Chondrocyte (in vitro differentiated cells): ENCODE measurements at regions not wholly inside any gene's neighbourhood (a gene's known extent, or its start where the extent isn't known, plus 50 kb on each side); places are given as distances from the start of the nearest gene placed in this dataset.
"Not testable (repeated sequence)": the region's sequence is repeated elsewhere in the genome, so short reads cannot be mapped to it uniquely, and the experiment has no call there.

Experiments
- DNase-seq: peaks from one replicate; pipeline ENCODE4 v3.0.0; 2021; ENCODE audit warnings: mixed read lengths, low spot score
- H3K27ac Mint-ChIP-seq: one replicate; pipeline ENCODE4 v1.8.0; 2021; ENCODE audit warnings: mild to moderate bottlenecking, moderate library complexity, mixed read lengths; ENCODE audit not compliant: unreplicated experiment
- H3K27me3 Mint-ChIP-seq: 2 replicates; pipeline ENCODE4 v1.8.0; 2021; ENCODE audit warnings: low read depth, mixed read lengths
- H3K36me3 Mint-ChIP-seq: 2 replicates; pipeline ENCODE4 v1.8.0; 2021; ENCODE audit warnings: low read depth, mixed read lengths
- H3K4me1 Mint-ChIP-seq: 2 replicates; pipeline ENCODE4 v1.8.0; 2021; ENCODE audit warnings: low read depth, mild to moderate bottlenecking, mixed read lengths
- H3K4me3 Mint-ChIP-seq: one replicate; pipeline ENCODE4 v1.8.0; 2021; ENCODE audit warnings: mild to moderate bottlenecking, moderate library complexity, mixed read lengths; ENCODE audit not compliant: unreplicated experiment
- H3K9me3 Mint-ChIP-seq: 2 replicates; pipeline ENCODE4 v1.8.0; 2021; ENCODE audit warnings: low read depth, mixed read lengths
- TF ChIP-seq, protein P1 (sequence below): fragments of 200-600 bp; sonication (generic); IDR thresholded peaks from 2 replicates; pipeline ENCODE4 v1.5.0; 2021; ENCODE audit warnings: antibody characterized with exemption, mild to moderate bottlenecking, moderate library complexity

DNA sequence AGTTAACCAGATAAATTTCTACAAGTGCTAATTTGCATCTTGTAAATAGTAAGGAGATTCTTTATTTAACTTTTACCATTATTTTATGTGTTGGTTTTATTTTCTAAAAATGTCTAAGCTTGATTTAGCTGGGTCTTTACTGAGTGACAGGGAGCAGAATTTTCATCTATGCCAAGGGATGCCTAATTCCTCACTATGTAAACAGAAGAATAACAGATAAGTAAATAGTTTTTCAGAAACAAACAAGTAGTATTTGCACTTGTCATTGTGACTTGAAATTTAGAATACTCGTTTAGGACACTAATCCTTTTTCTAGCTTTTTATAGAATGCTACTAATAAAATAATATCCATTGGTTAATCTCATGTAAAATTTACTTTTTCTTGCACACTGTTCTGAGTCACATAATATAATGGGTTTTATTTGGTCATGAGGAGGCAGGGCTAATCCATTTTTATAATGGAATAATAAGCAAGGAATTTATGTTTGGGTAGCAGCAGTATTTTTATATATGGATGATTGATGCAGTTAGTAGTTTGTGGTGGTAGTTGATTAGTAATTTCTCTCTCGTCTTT lies 746.5 kb downstream of the SLC6A15 start:
- Mint-ChIP-seq H3K36me3 (no peaks in the 10 kb centered on the region), H3K27ac (no peak overlapping the region), H3K4me3 (no peak overlapping the region), H3K4me1 (no peaks in the 10 kb centered on the region), H3K9me3 (no peaks in the 10 kb centered on the region), H3K27me3 (no peaks in the 10 kb centered on the region)
- DNase-seq = no peak
- TF ChIP-seq, protein P1, sequence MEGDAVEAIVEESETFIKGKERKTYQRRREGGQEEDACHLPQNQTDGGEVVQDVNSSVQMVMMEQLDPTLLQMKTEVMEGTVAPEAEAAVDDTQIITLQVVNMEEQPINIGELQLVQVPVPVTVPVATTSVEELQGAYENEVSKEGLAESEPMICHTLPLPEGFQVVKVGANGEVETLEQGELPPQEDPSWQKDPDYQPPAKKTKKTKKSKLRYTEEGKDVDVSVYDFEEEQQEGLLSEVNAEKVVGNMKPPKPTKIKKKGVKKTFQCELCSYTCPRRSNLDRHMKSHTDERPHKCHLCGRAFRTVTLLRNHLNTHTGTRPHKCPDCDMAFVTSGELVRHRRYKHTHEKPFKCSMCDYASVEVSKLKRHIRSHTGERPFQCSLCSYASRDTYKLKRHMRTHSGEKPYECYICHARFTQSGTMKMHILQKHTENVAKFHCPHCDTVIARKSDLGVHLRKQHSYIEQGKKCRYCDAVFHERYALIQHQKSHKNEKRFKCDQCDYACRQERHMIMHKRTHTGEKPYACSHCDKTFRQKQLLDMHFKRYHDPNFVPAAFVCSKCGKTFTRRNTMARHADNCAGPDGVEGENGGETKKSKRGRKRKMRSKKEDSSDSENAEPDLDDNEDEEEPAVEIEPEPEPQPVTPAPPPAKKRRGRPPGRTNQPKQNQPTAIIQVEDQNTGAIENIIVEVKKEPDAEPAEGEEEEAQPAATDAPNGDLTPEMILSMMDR = no peak

DNA sequence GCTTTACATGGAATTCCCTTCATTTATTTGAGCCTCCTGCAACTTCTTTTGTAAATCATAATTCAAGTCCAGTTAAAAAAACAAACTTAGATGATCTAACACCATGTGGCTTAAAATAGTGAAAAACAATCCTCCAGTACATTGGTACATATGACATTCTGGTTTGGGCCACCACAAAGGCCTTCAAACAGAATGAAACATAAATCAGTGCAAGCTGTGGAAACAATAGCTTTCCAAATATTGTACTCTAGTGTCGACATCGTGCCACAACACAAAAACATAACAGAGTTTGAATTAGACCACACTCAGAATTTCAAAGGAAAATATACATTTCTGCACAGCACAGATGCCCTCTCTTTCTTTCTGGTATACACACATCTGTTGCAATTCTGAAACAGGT lies 751.3 kb downstream of the SLC6A15 start:
- H3K4me1 Mint-ChIP-seq = no peaks in the 10 kb centered on the region
- TF ChIP-seq, protein P1 = no peak
- H3K36me3 Mint-ChIP-seq = no peaks in the 10 kb centered on the region
- no peaks in the 10 kb centered on the region for H3K9me3 Mint-ChIP-seq
- H3K27ac Mint-ChIP-seq = no peak overlapping the region
- no peak overlapping the region for H3K4me3 Mint-ChIP-seq
- DNase-seq = no peak
- no peaks in the 10 kb centered on the region for H3K27me3 Mint-ChIP-seq

DNA sequence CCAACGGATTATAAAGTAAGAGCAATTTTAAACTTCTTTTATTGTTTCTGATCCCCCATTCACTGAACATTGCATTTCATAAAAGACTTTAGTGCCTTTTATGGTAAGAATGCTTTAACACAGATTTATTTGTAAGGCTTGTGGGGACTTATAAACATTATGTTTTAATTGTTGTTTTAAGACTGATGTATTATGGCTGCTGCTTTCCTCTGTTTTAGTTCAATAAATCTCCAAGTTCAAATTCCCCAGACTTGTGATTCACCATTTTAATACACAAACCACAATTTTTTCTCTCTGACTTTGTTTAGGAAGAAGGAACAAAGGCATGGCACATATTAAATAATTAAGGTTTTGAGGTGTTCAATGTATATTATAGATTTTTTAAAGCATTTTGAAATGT lies 753.3 kb downstream of the SLC6A15 start:
- no peaks in the 10 kb centered on the region for H3K9me3 Mint-ChIP-seq
- TF ChIP-seq, protein P1 = no peak
- no peaks in the 10 kb centered on the region for H3K4me1 Mint-ChIP-seq
- no peaks in the 10 kb centered on the region for H3K36me3 Mint-ChIP-seq
- no peaks in the 10 kb centered on the region for H3K27me3 Mint-ChIP-seq
- no peak overlapping the region for H3K27ac Mint-ChIP-seq
- no peak overlapping the region for H3K4me3 Mint-ChIP-seq
- DNase-seq = no peak

DNA sequence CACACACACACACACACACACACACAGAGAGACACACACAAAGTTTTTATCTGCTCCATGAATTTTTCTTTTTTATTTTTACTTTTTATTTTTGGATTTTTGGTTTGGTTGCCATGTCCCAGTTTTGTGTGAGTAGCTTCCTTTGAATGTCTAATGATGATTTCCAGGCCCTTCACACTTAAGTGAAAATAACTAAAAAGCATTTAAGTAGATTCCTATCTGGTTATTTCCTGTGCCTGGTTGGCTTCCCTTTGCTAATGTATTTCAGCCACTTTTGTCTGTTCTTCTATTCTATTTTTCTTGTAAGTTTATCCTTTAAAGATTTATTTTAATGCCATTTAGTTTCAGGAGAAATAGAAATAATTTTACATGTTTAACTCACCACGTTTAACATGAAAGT lies 755.4 kb downstream of the SLC6A15 start:
- TF ChIP-seq, protein P1 = no peak
- no peaks in the 10 kb centered on the region for H3K27me3 Mint-ChIP-seq
- no peaks in the 10 kb centered on the region for H3K9me3 Mint-ChIP-seq
- H3K36me3 Mint-ChIP-seq = no peaks in the 10 kb centered on the region
- no peak for DNase-seq
- no peak overlapping the region for H3K4me3 Mint-ChIP-seq
- H3K4me1 Mint-ChIP-seq = no peaks in the 10 kb centered on the region
- no peak overlapping the region for H3K27ac Mint-ChIP-seq

DNA sequence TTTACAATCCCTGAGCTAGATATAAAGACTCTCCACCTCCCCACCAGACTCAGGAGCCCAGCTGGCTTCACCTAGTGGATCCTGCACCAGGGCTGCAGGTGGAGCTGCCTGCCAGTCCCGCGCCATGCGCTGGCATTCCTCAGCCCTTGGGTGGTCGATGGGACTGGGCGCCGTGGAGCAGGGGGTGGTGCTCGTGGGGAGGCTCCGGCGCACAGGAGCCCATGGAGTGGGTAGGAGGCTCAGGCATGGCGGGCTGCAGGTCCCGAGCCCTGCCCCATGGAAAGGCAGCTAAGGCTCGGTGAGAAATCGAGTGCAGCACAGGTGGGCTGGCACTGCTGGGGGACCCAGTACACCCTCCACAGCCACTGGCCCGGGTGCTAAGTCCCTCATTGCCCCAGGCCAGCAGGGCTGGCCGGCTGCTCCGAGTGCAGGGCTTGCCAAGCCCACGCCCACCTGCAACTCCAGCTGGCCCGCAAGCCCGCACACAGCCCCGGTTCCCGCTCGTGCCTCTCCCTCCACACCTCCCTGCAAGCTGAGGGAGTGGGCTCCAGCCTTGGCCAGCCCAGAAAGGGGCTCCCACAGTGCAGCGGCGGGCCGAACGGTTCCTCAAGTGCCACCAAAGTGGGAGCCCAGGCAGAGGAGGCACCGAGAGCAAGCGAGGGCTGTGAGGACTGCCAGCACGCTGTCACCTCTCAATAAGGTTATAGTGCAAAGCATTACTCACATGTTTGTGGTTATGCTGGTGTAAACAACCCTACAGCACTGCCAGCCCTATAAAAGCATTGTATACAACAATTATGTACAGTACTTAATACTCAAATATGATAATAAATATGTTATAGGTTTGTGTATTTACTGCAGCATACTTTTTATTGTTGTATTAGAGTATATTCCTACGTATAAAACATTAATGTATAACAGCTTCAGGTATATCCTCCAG lies 757.3 kb downstream of the SLC6A15 start:
- not testable (repeated sequence) for H3K27me3 Mint-ChIP-seq, H3K27ac Mint-ChIP-seq, H3K4me1 Mint-ChIP-seq

DNA sequence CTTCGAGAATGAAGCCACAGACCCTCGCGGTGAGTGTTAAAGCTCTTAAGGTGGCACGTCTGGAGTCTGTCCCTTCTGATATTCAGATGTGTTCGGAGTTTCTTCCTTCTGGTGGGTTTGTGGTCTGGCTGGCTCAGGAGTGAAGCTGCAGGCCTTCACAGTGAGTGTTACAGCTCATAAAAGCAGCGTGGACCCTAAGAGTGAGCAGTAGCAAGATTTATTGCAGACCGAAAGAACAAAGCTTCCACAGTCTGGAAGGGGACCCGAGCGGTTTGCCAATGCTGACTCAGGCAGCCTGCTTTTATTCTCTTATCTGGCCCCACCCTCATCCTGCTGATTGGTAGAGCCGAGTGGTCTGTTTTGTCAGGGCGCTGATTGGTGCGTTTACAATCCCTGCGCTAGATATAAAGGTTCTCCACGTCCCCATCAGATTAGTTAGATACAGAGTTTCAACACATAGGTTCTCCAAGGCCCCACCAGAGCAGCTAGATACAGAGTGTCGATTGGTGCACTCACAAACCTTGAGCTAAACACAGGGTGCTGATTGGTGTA lies 758.1 kb downstream of the SLC6A15 start:
- not testable (repeated sequence) for H3K27me3 Mint-ChIP-seq, H3K9me3 Mint-ChIP-seq, DNase-seq, H3K27ac Mint-ChIP-seq, H3K4me1 Mint-ChIP-seq, H3K36me3 Mint-ChIP-seq, H3K4me3 Mint-ChIP-seq

More for the DNA sequence above, 757.3 kb downstream of the SLC6A15 start:
- not testable (repeated sequence) for H3K36me3 Mint-ChIP-seq, H3K4me3 Mint-ChIP-seq, H3K9me3 Mint-ChIP-seq
- DNase-seq = peak; percentile 69
